HG03460 (cell line): ENCODE measurements at regions not wholly inside any gene's neighbourhood (a gene's known extent, or its start where the extent isn't known, plus 50 kb on each side); places are given as distances from the start of the nearest gene placed in this dataset.

Source experiments
- ATAC-seq: cut with Tn5 transposase; IDR thresholded peaks from one replicate; pipeline ENCODE4 v1.9.1; 2021; ENCODE audit not compliant: unreplicated experiment

DNA sequence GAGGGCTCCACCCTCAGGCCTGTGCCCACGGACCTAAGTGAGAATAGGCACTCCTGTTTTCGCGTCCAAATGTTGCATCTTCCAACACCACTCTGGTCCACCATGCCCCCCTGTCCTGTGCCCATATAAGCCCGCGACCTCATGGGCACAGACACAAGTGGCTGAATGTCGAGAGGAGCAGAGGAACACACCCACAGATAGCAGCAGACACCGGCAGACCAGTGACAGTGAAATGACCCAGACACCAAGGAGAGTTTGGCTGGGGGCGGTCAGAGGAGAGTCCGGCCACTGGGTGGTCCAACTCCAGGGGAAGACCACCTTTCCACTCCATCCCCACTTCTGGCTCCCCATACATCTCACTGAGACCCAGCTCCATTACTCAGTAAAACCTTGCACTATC, 161.4 kb upstream of the DAB2 start:
- ATAC-seq = no peak

DNA sequence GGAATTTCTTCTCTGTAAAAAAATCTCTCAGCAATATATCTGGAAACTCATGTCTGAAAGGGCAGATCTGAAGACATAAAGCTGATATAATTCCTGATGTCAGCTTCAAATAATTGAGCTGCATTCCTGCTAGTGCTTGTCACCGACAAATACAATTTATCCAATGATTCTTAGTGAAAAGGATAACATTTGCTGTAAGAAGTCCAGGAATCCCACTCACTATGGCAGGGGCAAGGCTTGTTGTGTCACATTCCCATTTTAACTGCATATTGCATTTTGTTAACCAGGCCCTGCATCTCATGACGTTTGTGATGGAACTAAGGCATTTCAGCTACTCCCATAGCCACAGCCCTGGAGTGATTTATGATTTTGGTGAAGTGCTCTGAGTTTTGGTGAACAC, 160.1 kb upstream of the DAB2 start:
- no peak for ATAC-seq

DNA sequence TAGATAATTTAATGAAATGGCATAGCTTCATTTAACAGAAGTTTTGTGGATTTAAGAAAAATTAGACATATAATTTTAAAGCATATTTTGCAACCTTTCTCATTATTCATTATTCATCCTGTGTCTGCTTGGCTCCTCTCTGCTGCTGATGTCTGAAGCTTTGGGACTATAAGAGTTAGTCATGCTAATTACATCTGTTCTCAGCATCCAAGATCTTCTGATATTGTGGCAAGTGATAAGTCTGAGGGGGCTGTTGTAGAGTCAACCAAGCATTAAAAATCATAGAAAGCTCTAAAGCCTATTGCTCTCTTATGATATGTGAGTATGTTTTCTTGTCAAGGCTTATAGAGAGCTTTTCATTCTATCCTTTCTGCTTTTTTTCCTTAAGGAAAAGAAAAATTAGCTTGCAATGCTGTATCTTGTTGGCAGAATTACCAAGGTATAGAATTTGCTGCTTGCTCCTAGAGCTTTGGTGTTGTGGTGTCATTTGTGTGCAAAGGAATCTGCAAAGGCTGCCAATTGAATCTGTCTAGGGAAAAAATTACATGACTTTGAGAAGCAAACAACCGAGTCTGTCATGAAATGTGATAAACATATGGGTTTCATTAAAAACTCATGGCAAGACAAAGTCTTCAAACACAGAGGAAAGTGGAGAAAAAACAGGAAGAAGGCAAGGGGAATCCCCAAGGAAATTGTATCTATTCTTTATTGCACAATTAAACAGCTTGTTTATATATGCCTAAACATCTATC, 156.1 kb upstream of the DAB2 start:
- no peak for ATAC-seq

DNA sequence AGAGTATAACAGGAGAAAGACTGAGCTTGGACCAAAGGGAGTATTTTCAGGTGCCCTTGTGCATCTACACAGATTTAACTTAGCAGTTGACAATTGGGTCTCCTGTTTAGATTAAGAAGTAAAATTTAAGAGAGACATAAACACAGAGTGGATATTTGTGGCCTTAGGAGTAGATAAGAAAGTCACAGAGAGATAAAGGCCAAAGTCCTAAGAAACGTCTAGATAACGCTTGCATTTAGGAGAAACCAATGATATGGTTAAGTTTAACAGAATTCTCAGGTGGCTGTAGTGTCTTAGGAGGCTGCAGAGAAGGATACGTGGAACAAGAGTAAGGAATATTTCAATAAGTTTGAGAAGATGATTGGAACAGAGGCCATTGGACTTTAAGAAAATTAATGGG, 155.0 kb upstream of the DAB2 start:
- no peak for ATAC-seq

DNA sequence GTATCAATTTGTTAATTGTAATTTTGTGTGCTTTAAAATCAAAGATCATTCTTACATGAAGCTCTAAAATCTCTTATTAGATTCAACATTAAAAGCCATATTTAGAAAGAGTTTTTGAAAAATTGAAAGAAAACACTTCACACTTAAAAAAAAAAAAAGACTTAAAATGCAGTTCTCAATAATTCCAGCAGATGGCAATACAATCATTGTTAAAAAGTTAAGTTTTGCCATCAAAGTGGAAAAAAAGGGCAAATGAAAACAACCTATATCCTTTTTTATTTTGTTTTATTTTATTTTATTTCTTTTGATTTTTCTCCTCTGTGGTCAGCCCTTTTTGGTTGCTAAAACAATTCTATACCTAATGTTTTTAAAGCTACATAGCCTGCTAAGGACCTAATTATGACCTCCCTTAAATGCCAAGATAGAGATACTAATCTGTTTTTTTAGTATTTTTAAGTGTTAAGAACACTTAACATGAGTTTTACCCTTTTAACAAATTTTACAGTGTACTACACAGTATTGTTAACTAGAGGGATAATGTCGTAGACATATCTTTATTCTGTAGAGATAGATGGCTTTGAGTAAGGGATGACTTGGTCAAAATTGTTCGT, 154.2 kb upstream of the DAB2 start:
- ATAC-seq = no peak

DNA sequence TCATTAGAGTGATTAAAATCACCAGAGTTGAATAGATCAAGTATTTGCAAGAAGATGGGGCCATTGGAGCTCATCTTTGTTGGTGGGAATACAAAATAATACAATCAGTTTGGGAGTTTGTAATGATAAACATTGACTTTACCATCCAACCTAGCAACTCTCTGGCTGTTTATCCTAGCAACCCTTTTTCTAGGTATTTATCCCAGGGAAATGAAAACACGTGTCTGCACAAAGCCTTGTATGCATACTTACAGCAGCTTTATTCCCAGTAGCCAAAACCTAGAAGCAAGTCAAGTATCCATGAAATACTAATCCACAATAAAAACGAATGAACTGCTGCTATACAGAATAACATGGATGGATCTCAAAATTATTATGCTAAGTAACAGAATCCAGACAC, 152.7 kb upstream of the DAB2 start:
- ATAC-seq = no peak

DNA sequence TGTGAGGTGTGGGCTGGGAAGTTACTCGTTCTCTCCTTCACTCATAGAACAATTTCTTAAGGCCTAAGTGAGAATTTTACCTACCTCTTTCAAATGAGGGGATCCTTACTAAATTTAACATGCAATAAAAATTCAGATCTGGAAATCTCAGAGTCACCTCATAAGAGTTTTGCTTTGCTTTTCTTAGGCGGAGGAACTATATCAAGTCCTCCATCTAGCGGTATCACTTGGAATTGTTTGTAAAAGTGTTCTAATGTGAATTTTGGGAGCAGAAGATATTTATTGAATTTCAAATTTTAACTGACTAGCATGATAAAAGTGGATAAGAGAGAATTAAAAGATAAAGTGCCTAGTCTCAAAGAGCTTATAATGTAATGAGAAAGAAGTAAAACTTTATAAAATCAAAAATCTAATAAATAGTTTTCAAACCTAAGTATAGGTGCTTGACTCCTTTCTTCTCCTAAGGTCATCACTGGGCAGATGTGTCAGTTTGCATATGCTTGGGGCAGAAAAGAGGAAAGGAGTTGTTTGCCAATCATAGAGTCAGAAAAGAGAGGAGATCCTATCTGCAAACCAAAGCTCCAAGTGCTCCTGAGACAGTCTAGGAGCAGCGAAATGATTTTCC, 145.7 kb upstream of the DAB2 start:
- no peak for ATAC-seq

DNA sequence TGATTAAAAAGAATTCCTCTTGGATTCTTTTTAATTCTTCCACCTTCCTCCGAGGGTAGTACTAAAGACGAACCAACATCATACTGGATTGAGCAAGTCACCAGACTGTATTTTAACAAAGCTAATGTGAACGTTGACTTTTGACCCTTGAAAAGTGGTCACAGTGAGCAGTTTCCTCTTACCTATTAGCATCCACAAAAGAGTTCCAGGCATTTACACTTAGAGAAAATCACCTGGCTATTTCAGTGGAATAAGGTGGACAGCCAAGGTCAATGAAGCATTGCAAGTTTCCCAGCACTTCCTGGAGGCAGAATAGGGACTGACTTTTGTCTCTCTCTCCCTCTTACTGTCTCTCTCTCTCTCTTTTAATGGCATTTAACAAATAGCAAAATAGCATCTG, 145.1 kb upstream of the DAB2 start:
- ATAC-seq = no peak

DNA sequence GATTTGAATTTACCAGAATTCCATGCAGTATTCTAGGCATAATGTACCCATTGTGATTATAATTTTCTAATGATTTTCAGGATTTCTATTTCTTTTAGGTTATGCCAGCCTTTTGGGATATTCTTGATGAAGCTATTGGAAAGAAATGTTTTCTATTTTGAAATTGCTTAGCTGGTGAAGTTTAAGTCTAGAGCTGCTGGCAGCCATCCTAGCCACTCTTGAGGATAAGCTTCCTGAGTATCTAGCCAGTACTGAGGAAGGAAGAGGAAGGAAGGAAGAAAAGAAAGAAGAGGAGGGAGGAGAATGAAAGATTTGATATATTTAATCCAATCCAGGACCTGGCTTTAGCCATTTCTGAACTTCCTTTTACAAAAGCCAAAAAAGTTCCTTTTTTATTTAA, 142.1 kb upstream of the DAB2 start:
- no peak for ATAC-seq

DNA sequence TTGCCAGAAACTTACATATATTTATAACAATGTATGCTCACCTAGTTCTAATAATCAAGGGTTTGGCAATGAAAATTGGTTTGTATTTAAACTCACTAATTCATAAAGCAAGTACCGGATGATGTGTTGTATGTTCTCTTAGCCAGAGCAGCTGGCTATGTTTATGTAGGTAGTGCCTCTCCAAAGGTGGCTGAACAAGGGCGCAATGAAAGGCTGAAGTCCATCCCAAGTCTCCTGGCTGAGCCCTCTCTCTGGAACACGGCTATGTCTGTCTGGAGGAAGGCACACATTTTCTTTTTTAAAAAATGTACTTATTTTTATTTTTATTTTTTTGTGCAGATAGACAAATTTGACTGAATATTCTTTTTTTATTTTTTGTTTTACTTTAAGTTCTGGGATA, 141.2 kb upstream of the DAB2 start:
- ATAC-seq = no peak

DNA sequence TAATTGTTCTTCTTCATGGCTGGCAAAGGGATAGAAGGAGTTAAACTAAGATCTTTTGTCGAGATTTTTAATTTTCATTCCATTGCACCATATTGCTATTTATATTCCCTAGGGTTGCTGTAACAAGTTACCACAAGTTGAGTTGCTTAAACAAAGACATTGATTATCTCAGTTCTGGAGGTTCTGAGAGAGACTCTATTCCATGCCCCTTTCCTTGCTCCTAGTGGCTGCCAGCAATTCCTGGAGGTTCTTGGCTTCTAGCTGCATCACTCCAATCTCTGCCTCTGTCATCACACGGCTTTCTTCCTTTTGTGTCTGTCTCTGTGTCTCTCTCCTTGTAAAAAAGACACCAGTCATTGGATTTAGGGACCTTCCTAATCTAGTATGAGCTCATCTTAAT, 136.6 kb upstream of the DAB2 start:
- ATAC-seq = no peak

DNA sequence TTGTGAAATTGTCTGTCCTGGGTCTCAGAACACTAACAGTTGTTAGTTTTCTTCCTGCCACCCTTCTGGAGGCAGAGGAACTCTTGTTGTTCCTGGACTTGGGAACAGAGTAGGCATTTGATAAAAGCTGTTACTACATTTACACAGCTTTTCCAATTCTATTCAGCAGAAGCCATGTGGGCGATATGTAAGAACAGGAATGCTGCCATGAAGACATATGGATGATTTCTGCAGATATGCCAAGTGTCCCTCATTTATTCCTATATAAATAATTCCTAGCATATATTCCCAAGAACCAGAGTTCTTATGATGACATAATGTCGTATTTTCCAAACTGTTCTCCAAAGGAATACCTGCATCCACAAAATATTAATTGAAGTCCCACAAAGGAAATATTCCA, 135.9 kb upstream of the DAB2 start:
- no peak for ATAC-seq

DNA sequence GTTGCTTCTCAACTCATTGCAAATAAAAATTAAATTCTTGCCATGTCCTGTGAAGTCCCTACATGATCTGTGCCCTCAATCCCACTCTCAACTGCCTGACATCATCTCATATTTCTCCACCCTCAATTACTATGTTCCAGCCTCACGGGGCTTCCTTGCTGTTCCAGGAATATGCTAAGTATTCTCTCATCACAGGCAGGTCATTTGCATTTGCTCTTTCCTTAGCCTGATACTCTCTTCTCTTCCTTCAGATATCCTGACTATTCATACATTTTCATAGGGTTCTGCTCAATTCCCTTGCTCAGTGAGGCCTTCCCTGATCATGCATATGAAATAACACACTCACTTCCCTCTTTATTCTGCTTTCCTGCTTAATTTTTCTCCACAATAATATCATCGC, 135.1 kb upstream of the DAB2 start:
- ATAC-seq = no peak

DNA sequence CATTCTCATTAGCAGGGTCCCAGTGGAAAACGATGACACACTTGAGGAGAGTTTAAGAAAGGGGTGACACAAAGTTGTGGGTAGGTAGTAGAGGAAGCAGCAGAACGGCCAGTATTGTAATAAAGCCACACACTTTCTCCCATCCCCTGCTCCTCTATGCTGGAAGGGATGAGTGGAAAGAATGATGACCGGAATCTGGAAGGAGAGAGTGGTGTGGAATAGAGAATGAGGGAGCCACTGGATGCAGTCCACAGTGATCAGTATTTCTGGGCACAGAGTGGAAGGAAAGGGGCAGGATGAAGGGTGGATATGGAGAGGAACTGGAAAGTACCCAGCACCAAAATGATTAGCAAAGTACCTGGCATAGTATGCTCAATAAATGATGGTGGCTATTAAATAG, 133.8 kb upstream of the DAB2 start:
- ATAC-seq = no peak

DNA sequence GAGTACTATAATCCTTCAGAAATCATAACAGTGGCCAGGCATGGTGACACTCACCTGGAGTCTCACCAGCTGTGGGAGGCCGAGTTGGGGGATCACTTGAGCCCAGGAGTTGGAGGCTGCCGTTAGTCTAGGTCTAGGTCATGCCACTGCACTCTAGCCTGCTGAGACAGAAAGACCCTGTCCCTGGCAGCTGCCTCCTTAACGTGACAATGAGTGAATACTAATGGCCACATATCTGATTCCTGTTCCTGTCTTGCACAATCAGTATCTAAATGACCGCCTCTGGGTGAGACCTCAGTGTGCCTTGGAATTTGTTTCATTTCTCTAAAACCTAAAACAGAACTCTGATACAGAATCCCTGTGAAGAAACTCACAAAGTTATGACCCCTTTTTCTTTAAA, 131.0 kb upstream of the DAB2 start:
- ATAC-seq = no peak

DNA sequence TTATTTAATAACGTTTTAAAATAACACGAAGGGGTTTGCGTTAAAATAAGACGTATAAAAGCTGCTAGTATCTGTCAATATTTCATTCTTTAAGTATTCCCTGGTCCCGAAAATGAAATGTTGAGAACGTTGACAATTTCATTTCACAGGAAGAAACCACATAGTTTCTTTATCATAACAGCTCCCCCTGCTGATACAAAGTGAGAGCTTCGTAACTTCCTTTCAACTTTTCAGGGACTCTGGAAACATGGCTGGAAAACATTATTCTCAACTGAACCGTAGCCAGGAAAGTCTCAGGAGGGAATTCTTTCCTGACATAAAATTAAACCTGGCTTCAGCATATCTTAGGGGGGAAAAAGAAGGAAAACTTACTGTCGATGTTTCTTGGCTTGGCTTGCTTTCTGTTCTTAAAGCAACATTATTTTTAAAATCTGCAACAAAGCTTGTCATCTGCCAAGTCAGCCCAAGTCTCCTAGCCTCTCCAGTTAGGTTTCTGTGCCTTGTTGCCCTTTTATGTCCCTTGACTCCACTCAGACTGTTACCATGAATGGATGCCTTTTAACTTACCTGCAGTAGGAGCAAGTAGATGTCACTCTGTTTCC, 122.9 kb upstream of the DAB2 start:
- ATAC-seq = no peak

DNA sequence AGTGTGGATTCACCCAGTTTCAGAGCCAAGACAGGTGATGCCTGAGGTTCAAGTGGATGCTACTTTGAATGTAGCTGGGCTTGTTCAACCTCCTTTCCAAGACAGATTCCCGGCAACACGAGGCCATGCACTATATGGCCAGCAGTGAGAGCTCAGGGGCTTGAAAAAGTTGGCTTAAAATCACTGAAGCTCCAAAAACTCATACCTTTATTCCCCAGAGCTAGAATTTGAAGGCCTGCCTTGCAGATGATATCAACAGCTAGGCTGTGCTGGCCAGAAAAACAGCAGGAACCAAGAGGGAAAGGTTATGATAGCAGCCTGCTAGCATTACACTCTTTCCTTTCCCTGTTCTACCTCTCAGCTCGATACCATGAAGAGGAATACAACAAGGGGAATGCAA, 120.2 kb upstream of the DAB2 start:
- no peak for ATAC-seq

DNA sequence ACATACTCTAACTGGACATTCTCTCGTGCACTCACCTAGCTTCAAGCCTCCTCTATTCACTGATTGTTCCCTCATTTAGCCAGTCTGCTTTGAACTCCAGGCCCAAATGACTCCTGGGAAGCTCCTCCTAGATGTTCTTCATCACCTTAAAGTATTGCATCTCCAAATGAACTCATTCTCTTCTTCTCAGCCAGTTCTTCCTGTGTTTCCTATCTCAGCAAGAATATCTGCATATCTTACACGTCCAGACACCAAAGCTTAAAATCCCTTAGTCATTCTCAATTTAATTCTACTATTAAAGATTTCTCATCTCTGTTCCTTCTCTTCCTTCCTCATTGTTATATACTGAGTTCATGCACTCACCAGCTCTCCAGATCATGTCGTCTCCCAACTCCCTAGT, 118.6 kb upstream of the DAB2 start:
- ATAC-seq = no peak

DNA sequence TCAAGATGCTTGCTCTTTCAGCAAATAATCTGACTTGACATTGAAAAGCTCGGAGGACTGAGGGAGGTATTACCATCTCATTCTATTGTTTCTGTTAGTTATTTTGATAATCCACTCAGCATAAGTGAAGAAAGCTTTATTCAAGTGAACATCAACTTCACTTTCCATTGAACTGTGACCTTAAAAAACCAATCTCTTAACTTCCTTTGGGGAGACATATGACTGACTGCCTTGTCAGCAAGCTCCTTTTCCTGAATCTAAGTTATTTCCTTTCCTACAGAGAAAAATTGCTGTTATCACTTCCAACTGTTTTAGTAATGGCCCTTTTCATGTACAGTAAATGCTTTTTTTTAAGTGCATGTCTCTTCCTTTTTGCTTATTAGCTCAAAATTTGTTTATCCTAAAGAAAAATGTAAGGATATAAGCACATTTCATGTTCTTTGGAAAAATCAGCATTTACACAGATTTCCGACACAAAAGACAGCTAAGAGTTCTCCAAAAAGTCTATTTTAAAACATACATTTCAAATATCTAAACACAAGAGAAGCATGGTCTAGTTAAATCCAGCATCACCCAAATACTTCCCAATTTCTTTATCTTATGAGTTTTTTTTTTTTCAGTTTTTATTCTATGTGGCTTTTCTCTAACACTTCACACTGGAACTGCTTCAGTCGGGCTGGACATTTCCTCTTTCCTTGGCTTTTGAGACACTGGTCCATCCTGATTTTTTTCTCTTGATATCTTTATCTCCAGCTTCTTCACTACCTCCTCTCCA, 117.9 kb upstream of the DAB2 start:
- ATAC-seq = no peak

DNA sequence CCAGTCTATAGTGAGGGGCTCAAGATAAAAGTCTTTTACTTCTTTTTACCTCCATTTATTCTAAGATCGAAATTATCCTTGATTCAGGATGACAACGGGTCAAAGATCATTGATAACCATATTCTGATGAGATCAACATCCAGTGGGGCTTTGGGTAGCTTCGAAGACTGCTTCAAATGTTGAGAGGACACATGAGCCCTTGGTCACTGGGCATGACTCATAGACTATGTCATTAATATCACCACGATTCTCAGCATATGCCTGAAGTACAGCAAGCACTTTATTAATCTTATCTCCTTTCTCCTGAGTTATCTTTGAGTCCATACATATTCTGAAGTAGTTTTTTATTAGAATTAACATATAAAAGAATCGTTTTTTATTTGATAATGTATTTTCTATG, 117.1 kb upstream of the DAB2 start:
- no peak for ATAC-seq

DNA sequence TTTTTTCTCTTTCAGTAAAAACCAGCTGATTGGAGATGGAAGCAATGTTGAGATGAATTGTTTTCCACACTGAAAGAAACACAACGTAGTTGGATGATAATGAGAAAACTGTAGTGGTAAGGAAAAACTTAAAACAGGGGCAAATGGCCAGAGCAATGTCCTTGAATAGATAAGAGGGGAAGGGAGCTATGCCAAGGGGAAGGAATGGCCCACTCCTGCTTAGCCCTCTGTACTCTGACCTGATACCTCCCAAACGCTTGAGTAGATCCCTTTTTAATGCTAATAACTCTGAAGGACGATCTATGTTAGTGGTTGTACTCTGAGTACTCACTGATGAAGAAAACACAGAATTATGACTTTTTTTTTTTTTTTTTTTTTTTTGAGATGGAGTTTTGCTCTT, 114.7 kb upstream of the DAB2 start:
- no peak for ATAC-seq

DNA sequence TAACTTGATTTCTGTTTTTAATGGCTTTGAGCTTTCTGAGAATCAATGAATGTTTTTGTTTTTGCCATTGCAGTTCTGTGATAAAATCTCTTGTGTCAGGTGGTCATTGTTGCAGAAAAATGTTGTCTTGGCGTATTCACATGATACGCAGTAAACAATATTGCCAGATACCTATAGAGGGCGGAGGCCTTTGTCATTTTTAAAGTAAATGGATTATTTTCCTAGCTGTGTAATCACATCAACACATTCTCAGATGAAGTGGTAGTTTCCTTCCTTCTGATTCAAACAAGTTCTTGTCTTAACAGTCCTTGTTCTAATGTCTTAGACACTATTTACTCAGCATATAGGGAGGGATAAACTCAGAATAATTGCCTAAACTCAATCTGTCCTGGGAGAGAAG, 109.9 kb upstream of the DAB2 start:
- ATAC-seq = no peak
